CD4-positive, alpha-beta T cell treated with Interleukin-6 for 4 hours (primary cell): ENCODE measurements at regions not wholly inside any gene's neighbourhood (a gene's known extent, or its start where the extent isn't known, plus 50 kb on each side); places are given as distances from the start of the nearest gene placed in this dataset.

Source experiments
- DNase-seq: peaks from one replicate; pipeline ENCODE4 v3.0.0-alpha.2; 2020; ENCODE audit warnings: mixed read lengths

DNA sequence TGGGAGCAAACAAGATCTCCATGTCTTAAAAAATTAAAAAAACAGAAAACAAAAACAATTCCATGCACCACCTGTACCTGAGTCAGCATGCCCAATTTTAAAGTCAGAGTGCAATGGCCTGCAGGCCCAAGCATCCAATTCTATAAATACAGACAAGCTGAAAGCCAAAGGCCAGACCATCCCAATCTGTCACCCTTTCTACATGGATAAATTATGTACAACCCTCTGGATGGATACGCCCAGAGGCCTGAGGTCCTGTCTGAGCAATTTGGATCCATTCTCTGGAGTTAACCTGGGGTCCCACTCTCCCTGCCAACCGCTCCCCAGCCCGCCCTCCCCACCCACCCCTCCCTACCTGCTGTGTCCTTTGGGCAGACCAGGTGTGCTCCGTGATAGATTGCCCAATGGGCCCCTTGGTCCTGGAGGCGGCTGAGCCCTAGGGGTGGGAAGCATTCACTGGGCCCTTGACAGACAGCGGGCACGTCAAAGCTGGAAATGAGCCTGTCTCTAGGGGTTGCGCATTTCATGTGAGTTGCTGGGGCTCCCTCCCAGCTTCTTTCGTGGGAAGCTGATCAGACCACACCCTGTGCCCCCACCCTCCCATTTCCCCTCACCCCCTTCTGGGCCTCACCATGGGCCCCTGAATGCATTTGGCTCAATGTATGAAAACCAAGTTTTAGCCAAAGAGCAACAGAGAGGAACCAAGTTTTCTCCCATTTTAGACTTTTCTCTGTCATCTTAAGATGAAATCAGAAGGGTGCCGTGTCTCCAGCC, 171.3 kb downstream of the BCL11B start:
- no peak for DNase-seq

GRCh38 chr14:99101855-99102461, 170.0 kb downstream of the BCL11B start:
- no peak for DNase-seq

DNA sequence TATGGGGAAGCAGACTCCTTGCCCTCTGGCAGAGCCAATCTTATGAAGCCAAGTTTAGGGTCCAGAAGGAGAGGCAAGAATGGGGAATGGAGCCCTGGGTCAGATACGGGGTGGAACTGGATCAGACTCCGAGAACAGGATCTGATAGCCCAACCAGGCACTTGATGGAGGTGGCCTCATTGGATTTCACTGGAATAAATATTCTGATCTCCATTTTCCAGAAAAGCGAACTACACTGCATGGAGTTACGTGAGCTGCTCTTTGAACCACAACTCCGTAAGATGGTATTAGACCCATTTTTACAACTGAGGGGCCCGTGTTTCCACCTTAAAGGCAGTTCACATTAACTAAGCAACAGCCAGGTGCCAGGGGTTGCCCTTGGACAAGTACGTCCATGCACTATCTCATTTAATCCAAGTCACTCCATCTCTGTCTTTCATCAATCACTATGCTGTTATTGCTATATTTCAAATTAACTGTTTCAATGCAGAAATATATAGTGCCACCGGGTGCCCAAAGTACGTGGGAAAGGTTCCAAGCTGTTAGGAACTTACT, 155.2 kb downstream of the BCL11B start:
- no peak for DNase-seq

DNA sequence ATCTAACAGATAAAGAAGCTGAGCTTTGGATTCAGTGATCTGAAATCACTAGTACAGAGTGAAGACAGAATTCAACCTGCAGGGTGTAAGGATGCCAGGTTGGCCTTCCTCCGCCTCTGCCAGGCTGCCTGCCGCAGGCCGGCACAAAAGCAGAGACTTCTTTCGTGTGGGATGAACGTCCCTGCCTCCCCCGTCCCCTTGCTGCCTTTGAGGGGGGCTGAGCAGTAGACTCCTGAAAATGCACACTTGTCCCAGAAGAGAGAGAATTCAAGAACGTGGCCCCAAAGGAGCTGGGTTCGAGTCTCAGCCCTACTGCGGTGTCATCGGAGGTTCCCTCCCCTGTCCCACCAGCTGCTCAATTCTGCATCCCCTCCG, 154.3 kb downstream of the BCL11B start:
- DNase-seq: no peak

DNA sequence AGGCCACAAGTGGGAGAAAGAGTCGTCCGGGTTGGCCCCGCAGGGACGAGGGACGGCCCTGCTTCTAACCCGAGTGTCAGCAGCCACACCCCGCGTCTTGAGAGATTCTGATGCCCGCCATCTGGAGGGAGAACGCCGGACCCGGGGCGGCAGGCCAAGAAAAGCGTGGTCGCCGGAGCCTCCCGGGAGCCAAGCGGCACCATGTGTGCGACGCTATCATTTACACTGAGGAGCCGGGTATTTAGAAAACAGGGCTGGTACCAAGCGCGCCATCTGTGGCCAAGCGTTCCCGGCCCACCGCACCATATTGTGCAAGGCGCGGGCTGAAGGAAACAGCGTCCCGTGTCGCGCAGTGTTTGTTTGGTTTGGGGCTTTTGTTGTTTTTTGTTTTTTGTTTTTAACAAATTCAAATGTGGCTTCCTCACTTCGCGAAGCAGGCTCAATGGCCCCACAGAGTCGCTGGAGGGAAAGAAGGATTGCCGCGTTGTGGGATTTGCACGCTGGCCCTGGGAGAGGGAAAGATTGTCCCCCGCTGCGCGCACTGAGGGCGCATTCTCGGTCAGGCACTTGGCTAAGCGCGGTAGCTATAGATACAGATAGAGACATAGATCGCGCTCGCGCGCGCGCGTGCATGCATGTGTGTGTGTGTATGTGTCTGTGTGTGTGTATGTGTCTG, 153.8 kb downstream of the BCL11B start:
- DNase-seq: peak; percentile 21

GRCh38 chr14:99118946-99119345, 153.1 kb downstream of the BCL11B start:
- DNase-seq: no peak
